HG03442 (cell line): ENCODE measurements at regions not wholly inside any gene's neighbourhood (a gene's known extent, or its start where the extent isn't known, plus 50 kb on each side); places are given as distances from the start of the nearest gene placed in this dataset.
A peak's percentile ranks its signal among the peaks of the same experiment; 100 is the strongest.

Experiments
- ATAC-seq: cut with Tn5 transposase; IDR thresholded peaks from one replicate; pipeline ENCODE4 v1.9.1; 2021; ENCODE audit warnings: mild to moderate bottlenecking, moderate library complexity; ENCODE audit not compliant: unreplicated experiment

- ATAC-seq = peak; percentile 73
Observed at GRCh38 chr12:87280356-87280755, 748.8 kb downstream of the C12orf50 start.

GRCh38 chr12:87274594-87275245 lies 754.5 kb downstream of the C12orf50 start:
- peak; percentile 47 for ATAC-seq

- no peak for ATAC-seq
Observed at GRCh38 chr12:87272851-87273250, 756.4 kb downstream of the C12orf50 start.

- no peak for ATAC-seq
Observed at GRCh38 chr12:87270919-87271318, 758.3 kb downstream of the C12orf50 start.

- no peak for ATAC-seq
Observed at GRCh38 chr12:87266305-87266704, 762.9 kb downstream of the C12orf50 start.

- no peak for ATAC-seq
Observed at GRCh38 chr12:87259391-87259790, 769.8 kb downstream of the C12orf50 start.

- ATAC-seq = no peak
Observed at GRCh38 chr12:87254381-87255030, 774.7 kb downstream of the C12orf50 start.

- no peak for ATAC-seq
Observed at GRCh38 chr12:87253157-87253556, 776.0 kb downstream of the C12orf50 start.

GRCh38 chr12:87246726-87247125 lies 782.5 kb downstream of the C12orf50 start:
- ATAC-seq = no peak

- ATAC-seq = no peak
Observed at GRCh38 chr12:87238466-87238865, 790.7 kb downstream of the C12orf50 start.

GRCh38 chr12:87234898-87235297 lies 794.3 kb downstream of the C12orf50 start:
- no peak for ATAC-seq

- ATAC-seq = no peak
Observed at GRCh38 chr12:87233671-87234070, 795.5 kb downstream of the C12orf50 start.

GRCh38 chr12:87231818-87232217 lies 797.4 kb downstream of the C12orf50 start:
- no peak for ATAC-seq

GRCh38 chr12:87230441-87230840 lies 798.8 kb downstream of the C12orf50 start:
- no peak for ATAC-seq

- no peak for ATAC-seq
Observed at GRCh38 chr12:87227162-87227561, 802.0 kb downstream of the C12orf50 start.

GRCh38 chr12:87217491-87217890 lies 811.7 kb downstream of the C12orf50 start:
- no peak for ATAC-seq

- ATAC-seq = no peak
Observed at GRCh38 chr12:87216436-87216835, 812.8 kb downstream of the C12orf50 start.

GRCh38 chr12:87202189-87202588 lies 827.0 kb downstream of the C12orf50 start:
- ATAC-seq = no peak

GRCh38 chr12:87201598-87201997 lies 827.6 kb downstream of the C12orf50 start:
- ATAC-seq = no peak

- ATAC-seq = no peak
Observed at GRCh38 chr12:87200289-87200979, 828.8 kb downstream of the C12orf50 start.

GRCh38 chr12:87198181-87198580 lies 831.0 kb downstream of the C12orf50 start:
- no peak for ATAC-seq

- ATAC-seq = no peak
Observed at GRCh38 chr12:87196321-87196720, 832.9 kb downstream of the C12orf50 start.
